ENCODE measurements at regions not wholly inside any gene's neighbourhood (a gene's known extent, or its start where the extent isn't known, plus 50 kb on each side); places are given as distances from the start of the nearest gene placed in this dataset.
"Not testable (repeated sequence)": the region's sequence is repeated elsewhere in the genome, so short reads cannot be mapped to it uniquely, and the experiment has no call there.

DNA sequence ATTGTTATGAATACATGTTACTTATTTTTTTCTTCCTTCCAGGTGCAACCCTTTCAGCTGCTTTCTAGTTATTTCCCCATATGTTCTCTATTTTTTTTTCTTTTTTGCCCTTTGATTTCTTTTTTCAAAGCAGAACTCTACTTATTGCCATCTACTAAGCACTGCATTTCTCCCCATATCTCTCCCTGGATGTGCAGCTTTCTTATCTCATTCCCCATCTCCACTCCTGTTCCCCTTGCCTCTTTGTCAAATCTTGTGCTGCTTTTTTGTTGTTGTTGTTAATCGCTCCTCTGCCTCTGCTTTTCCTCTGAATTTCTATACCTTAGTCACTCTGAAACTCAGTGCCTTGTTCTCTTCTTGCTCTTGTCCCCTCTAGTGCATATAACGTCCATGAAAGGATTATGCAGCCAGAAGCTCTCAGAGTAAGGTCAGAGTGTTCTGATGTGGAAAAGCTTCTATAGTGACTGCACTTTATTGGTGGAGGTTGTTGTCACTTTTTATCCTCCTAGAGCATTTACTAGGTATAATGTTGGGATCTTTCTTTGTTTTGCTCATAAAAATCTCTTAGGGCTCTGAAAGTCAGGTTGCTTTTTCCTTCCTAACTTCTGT is 51.1 kb upstream of the JADE1 start:
- DNase-seq (ENCODE audit: low read depth in 2 of 2, low spot score in 1 of 2), result no peak

GRCh38 chr4:128757712-128758111 is 51.8 kb upstream of the JADE1 start:
- no peak for DNase-seq (ENCODE audit: low read depth in 2 of 2, low spot score in 1 of 2)

- no peak for DNase-seq (ENCODE audit: low read depth in 2 of 2, low spot score in 1 of 2)
These were observed 58.1 kb upstream of the JADE1 start for GRCh38 chr4:128751354-128751753.

GRCh38 chr4:128741748-128742147 is 67.8 kb upstream of the JADE1 start:
- not testable (repeated sequence) for DNase-seq (ENCODE audit: low read depth in 2 of 2, low spot score in 1 of 2)

DNA sequence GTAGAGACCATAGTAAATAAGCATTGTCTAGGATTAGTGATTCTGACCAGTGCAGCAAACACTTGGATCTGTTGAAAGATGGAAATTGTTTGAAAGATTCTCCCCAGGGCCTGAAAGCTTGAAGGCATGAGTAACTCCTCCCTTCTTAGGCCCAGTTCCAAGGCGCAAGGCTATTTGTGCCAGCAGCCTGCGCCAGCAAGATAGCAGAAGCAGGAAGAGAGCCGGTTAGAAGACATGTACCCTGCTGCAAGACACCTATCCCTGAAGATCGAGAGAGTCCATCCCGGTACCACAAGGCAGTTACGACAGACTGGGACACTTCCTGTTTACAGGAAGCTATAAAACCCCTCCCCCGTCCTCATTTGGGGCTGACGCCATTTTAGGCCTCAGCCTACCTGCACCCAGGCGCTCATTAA is 72.4 kb upstream of the JADE1 start:
- DNase-seq (ENCODE audit: low read depth in 2 of 2, low spot score in 1 of 2), result no peak

DNA sequence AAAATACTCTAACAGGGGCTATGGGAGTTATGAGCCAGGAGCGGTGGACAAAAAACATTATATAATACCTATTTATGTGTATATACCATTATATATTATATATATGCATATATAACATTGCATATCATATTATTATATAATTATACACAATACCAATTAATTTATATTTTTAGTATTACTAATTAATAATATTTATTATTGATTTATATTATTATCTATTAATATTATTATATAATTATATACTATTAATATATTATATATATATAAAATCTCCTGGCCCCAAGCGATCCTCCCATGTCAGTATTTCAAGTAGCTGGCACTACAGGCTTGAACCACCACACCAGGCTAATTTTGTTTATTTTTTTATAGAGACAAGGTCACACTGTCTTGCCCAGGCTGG is 73.8 kb upstream of the JADE1 start:
- DNase-seq (ENCODE audit: low read depth in 2 of 2, low spot score in 1 of 2), result no peak

DNA sequence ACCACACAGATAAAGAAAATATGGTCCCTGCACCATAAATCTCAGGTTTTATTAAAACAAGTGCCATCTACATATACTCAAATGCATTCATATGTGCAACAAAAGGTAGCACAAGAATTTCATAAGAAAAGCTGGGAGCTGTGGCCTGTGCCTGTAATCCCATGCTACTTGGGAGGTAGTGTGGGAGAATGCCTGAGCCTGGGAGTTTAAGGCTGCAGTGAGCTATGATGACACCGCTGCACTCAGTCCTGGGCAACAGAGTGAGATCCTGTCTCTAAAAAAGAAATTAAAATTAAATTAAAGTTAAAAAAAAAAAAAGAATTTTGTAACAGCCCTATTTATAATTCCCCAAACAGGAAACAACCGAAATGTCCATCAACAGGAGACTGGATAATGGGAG is 81.3 kb upstream of the JADE1 start:
- DNase-seq (ENCODE audit: low read depth in 2 of 2, low spot score in 1 of 2), result no peak

DNA sequence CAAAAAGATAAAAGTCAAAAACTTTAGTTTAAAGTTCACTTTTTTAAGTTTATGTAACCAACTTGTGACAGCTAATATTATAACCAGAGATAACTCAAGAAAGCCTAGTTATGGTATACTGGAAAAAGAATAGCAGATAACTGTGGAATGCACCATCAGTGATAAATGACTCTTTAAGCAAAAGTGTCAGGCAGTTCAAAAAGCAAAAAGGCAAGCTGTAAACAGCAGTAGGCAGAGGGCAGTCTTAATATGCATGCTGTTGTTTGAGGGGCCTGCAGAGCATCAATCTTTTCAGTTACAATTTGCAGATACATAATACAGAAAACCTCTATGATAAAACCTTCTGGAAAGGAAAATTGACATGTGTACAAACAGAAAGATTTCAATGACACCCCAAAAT is 81.8 kb upstream of the JADE1 start:
- DNase-seq (ENCODE audit: low read depth in 2 of 2, low spot score in 1 of 2), result no peak

DNA sequence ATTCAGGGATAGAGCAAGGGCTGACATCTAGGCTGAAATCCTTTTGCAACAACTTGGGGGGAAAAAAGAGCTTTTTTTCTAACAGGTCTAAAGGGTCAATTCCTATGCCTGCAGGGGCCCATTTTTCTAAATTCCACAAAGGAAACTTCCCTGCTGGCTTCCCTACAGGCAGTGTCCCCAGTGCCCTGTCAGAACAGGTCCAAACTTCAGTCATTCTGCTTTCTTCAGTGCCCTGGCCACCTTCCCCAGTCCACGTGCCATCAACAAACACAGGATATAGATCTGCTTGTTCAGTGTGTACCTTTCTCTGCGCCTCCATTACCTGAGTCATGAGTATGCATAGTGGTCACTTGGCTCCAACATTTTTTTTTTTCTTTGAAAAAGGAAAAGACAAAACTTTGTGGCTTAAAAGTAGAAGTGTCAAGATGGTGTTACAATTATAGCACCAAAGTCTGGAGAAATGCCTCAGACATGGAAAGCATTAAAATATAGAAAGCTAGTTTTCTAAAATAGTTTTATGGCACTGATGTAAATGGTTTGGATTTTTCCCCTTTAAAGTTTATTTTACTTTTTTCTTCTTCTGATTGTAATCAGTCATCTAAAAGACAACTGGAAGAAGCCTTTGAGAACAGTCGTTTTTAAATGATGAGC is 84.0 kb upstream of the JADE1 start:
- DNase-seq (ENCODE audit: low read depth in 2 of 2, low spot score in 1 of 2), result no peak

DNA sequence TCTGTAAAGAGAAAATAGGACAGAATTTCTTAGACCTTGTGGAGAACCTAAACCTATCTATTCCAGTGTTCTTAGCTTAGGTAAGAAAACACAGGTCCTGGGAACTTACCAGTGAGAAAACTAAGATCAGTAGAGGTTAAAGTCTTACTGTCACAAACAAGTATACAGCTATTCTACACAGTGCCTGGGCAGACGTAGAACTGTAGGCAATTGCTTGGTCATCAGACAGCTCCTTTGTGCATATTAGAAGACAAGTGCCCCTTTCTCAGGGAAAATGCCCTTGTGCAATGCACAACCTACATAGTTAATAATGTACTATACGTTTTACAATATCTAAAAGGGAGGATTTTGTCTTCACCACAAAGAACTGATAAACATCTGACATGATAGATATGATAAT is 86.6 kb upstream of the JADE1 start:
- DNase-seq (ENCODE audit: low read depth in 2 of 2, low spot score in 1 of 2), result no peak

GRCh38 chr4:128721896-128722295 is 87.6 kb upstream of the JADE1 start:
- DNase-seq (ENCODE audit: low read depth in 2 of 2, low spot score in 1 of 2), result no peak

- DNase-seq (ENCODE audit: low read depth in 2 of 2, low spot score in 1 of 2), result no peak
These were observed 89.2 kb upstream of the JADE1 start for GRCh38 chr4:128720270-128720669.

- no peak for DNase-seq (ENCODE audit: low read depth in 2 of 2, low spot score in 1 of 2)
These were observed 90.7 kb upstream of the JADE1 start for GRCh38 chr4:128718768-128719167.

DNA sequence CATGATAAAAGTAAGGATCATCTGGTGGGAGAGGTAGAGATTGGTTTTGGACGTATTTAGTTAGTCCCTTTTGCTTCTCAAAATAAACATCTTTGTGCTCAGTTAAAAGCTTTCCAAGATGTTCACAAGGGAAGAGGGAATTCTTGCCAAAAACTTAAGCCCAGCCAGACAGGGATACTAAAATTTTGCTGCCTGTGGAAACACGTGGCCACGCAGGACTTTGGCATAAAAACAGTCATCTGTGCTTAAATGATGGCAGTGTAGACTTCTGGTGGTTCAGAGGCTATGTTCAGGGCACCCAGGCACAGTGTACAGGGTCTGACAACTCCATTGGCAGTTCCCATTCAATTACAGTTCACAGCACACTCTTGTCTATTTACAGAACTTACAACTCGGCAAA is 93.2 kb upstream of the JADE1 start:
- no peak for DNase-seq (ENCODE audit: low read depth in 2 of 2, low spot score in 1 of 2)

DNA sequence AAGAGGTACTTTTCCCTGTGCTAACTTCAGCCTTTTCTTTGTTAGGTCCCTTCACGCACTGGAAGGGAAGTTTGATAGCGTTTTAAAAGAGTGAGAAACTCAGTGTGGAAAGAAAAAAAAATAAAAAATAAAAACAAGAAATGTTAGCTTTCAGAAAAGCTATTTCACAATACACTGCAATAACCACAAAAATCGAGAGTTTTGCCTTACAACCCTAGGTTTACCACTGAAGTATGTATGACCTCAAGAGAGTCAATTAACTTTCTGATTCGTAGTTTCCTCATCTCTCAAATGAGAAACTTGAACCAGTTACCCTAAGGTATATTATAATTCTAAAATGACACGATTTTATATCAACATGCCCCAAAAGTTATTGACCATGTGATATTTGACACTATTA is 93.9 kb upstream of the JADE1 start:
- no peak for DNase-seq (ENCODE audit: low read depth in 2 of 2, low spot score in 1 of 2)

DNA sequence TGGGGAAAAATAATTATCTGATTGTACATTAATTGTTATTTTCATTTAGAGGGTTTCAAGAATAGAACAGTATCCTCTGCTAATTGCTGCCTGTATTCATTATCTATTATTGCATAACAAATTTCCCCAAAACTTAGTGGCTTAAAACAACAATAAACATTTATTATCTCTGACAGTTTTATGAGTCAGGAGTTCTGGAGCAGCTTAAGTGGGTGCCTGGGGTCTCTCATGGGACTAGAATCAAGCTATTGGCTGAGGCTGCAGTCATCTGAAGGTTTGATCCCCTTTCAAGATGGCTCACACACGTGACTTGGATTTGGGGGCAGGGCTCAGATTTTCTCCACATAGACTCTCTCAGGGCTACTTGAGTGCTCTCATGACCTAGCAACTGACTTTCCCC is 98.1 kb upstream of the JADE1 start:
- no peak for DNase-seq (ENCODE audit: low read depth in 2 of 2, low spot score in 1 of 2)

GRCh38 chr4:128709268-128709667 is 100.2 kb upstream of the JADE1 start:
- DNase-seq (ENCODE audit: low read depth in 2 of 2, low spot score in 1 of 2), result no peak

DNA sequence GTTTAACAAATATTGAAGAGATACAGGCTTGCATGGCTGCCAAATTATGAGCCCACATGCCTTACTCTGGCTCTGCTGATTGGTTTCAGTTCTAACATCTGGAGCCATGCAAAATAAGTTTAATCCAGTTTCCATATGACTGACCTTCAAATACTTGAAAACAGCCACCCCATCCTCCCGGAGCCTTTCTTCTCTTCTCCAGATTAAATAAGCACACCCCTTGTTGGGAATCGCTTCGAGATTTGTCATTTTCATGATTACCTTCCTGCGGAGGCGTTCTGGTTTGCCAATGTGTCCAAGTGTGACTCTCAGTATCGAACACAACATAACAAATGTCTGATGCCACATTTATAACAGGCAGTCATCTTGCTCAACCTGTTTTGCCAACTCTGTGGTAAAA is 101.6 kb upstream of the JADE1 start:
- no peak for DNase-seq (ENCODE audit: low read depth in 2 of 2, low spot score in 1 of 2)

DNA sequence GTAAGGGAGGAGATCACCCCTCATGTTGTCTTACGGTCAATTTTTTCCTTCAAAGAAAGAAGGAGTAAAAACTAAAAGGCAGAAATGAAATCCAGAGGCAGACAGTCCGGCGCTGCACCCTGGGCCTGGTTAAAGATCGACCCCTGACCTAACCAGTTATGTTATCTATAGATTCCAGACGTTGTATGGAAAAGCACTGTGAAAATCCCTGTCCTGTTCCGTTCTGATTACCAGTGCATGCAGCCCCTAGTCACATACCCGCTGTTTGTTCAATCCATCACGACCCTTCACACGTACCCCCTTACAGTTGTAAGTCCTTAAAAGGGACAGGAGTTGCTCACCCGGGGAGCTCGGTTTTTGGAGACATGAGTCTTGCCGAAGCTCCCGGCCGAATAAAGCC is 105.6 kb upstream of the JADE1 start:
- DNase-seq (ENCODE audit: low read depth in 2 of 2, low spot score in 1 of 2), result no peak

DNA sequence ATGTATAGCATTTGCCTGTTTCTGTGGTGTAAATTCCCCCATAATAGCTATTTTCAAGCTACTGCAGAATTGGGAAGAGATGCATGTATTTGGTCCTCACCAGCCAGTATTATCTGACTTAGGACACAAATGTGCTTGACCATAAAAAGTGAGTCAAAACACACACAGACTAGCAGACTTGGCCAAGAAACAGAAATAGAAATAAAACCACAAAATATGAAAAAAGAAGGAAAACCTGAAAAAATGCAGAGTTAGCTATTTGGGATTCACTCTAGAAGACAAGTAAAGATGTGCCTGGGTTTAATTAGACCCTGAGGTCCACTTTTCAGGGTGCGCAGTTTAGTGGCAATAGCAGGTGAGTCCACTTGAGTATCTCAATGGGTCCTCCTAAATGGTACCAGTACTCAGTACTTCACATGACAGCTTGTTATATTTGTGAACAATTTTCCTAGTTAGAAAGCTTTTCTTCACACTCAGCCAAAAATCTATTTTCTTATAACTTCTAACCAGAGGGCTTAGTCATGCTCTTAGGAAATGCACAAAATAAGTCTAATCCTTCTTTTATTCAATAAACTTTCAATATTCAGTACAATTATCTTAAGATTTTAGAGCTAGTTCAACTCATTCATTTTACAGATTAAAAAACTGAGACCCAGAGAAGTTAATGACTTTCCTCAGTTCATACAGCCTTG is 108.7 kb upstream of the JADE1 start:
- DNase-seq (ENCODE audit: low read depth in 2 of 2, low spot score in 1 of 2), result no peak

GRCh38 chr4:128698386-128698785 is 111.1 kb upstream of the JADE1 start:
- DNase-seq (ENCODE audit: low read depth in 2 of 2, low spot score in 1 of 2), result no peak

- DNase-seq (ENCODE audit: low read depth in 2 of 2, low spot score in 1 of 2), result no peak
These were observed 112.2 kb upstream of the JADE1 start for GRCh38 chr4:128697323-128697722.

- no peak for DNase-seq (ENCODE audit: low read depth in 2 of 2, low spot score in 1 of 2)
These were observed 119.5 kb upstream of the JADE1 start for GRCh38 chr4:128690011-128690410.

Data from stimulated activated CD8-positive, alpha-beta memory T cell treated with anti-CD3 and anti-CD28 coated beads, Interleukin-4, amount 100 ng/mL, for 4 hours (primary cell).